ENCODE measurements at regions not wholly inside any gene's neighbourhood (a gene's known extent, or its start where the extent isn't known, plus 50 kb on each side); places are given as distances from the start of the nearest gene placed in this dataset.
A peak's percentile ranks its signal among the peaks of the same experiment; 100 is the strongest.

- Histone ChIP-seq H3K27ac (no peak overlapping the region), H3K9me3 (replicated peaks in 1 of 3) (no peaks in the 10 kb centered on the region), H3K27me3 (no peaks in the 10 kb centered on the region), H3K36me3 (replicated peaks in 1 of 2) (no peaks in the 10 kb centered on the region), H3K4me1 (replicated peaks in 1 of 2) (no peaks in the 10 kb centered on the region), H3K4me3 (no peak overlapping the region)
- 78 to 86% (median 80%) methylated on average over 8 of the region's 8 CpGs for WGBS, 4 donors
- intact Hi-C loops (cut with DNase I) = no loop called here
- TF ChIP-seq POLR2A (IDR thresholded peaks at IDR 0.05) (no peak), CTCF (IDR thresholded peaks at IDR 0.05) (no peak)
- DNase-seq = peak in 5 of 7 donors; percentile 19 to 66 (median 32)
These were observed 219.9 kb downstream of the MN1 start for GRCh38 chr22:27581688-27582087.

- WGBS, 4 donors = 75 to 87% (median 84%) methylated on average over 8 to 9 of the region's 9 CpGs
- H3K36me3 ChIP-seq (replicated peaks in 1 of 2) = no peaks in the 10 kb centered on the region
- no peak overlapping the region for H3K4me3 ChIP-seq
- H3K4me1 ChIP-seq (replicated peaks in 1 of 2) = no peaks in the 10 kb centered on the region
- no peaks in the 10 kb centered on the region for H3K9me3 ChIP-seq (replicated peaks in 1 of 3)
- TF ChIP-seq CTCF (IDR thresholded peaks at IDR 0.05) = no peak
- TF ChIP-seq POLR2A (IDR thresholded peaks at IDR 0.05) = no peak
- intact Hi-C loops (cut with DNase I) = no loop called here
- DNase-seq = no peak
- H3K27me3 ChIP-seq = no peaks in the 10 kb centered on the region
- H3K27ac ChIP-seq = no peak overlapping the region
These were observed 217.7 kb downstream of the MN1 start for GRCh38 chr22:27583856-27584255.

- Histone ChIP-seq H3K36me3 (replicated peaks in 1 of 2) (no peaks in the 10 kb centered on the region), H3K4me1 (replicated peaks in 1 of 2) (no peaks in the 10 kb centered on the region), H3K27ac (no peak overlapping the region), H3K27me3 (no peaks in the 10 kb centered on the region), H3K4me3 (no peak overlapping the region), H3K9me3 (replicated peaks in 1 of 3) (no peaks in the 10 kb centered on the region)
- DNase-seq = no peak
- WGBS, 4 donors = 61 to 85% (median 72%) methylated on average over 2 of the region's 2 CpGs
- intact Hi-C loops (cut with DNase I) = no loop called here
- TF ChIP-seq POLR2A (IDR thresholded peaks at IDR 0.05) (no peak), CTCF (IDR thresholded peaks at IDR 0.05) (no peak)
These were observed 216.4 kb downstream of the MN1 start for GRCh38 chr22:27585141-27585540.

GRCh38 chr22:27588268-27588667 is 213.3 kb downstream of the MN1 start:
- no peaks in the 10 kb centered on the region for H3K36me3 ChIP-seq (replicated peaks in 1 of 2)
- no peak for DNase-seq
- H3K9me3 ChIP-seq (replicated peaks in 1 of 3) = no peaks in the 10 kb centered on the region
- no peak overlapping the region for H3K4me3 ChIP-seq
- intact Hi-C loops (cut with DNase I) = no loop called here
- H3K27ac ChIP-seq = no peak overlapping the region
- no peaks in the 10 kb centered on the region for H3K27me3 ChIP-seq
- WGBS, 4 donors = 88 to 92% (median 90%) methylated on average over 5 to 6 of the region's 6 CpGs
- TF ChIP-seq CTCF (IDR thresholded peaks at IDR 0.05) (no peak), POLR2A (IDR thresholded peaks at IDR 0.05) (no peak)
- H3K4me1 ChIP-seq (replicated peaks in 1 of 2) = no peaks in the 10 kb centered on the region

Measured in adrenal gland (tissue), 9 donors.